Thoracic aorta (tissue), 2 donors: ENCODE measurements at regions not wholly inside any gene's neighbourhood (a gene's known extent, or its start where the extent isn't known, plus 50 kb on each side); places are given as distances from the start of the nearest gene placed in this dataset.

Experiments used
- ATAC-seq: fragments of 150-250 bp; one replicate; pipeline ENCODE4 v1.8.0; 2017; ENCODE audit warnings: low read depth; ENCODE audit not compliant: insufficient number of reproducible peaks, low FRiP score
- DNase-seq: peaks from one replicate; pipeline ENCODE4 v3.0.0-alpha.2; 2020; ENCODE audit warnings: low spot score
- H3K27ac ChIP-seq, 2 donors: fragments of 200-600 bp; sonication (generic); 1 replicate in 1 of 2; 2 replicates in 1 of 2; pipeline ENCODE4 v1.5.1; 2016; ENCODE audit warnings: mild to moderate bottlenecking in 2 of 2, moderate library complexity in 2 of 2
- H3K27me3 ChIP-seq: fragments of 200-600 bp; sonication (generic); replicated peaks from 2 replicates; pipeline ENCODE4 v1.6.0; 2016; ENCODE audit warnings: mild to moderate bottlenecking; ENCODE audit not compliant: insufficient read depth
- H3K36me3 ChIP-seq: fragments of 200-600 bp; sonication (generic); one replicate; pipeline ENCODE4 v1.5.1; 2016
- H3K4me1 ChIP-seq, 2 donors: fragments of 200-600 bp; sonication (generic); 1 replicate in 1 of 2; 2 replicates in 1 of 2; pipeline versions ENCODE4 v1.5.1 to v1.6.0; 2016; ENCODE audit warnings: low read depth in 2 of 2, mild to moderate bottlenecking in 1 of 2; ENCODE audit not compliant: control insufficient read depth in 1 of 2
- H3K4me3 ChIP-seq: fragments of 200-600 bp; sonication (generic); 2 replicates; pipeline ENCODE4 v1.5.1; 2016; ENCODE audit warnings: mild to moderate bottlenecking
- H3K9me3 ChIP-seq: fragments of 200-600 bp; sonication (generic); 2 replicates; pipeline ENCODE4 v1.5.1; 2016
- CTCF ChIP-seq: fragments of 200-600 bp; sonication (generic); IDR thresholded peaks from one replicate; pipeline ENCODE4 v1.5.1; 2019; ENCODE audit warnings: antibody characterized with exemption

- H3K4me3 ChIP-seq: no peak overlapping the region
- no peak overlapping the region for H3K27ac ChIP-seq
- H3K9me3 ChIP-seq: no peaks in the 10 kb centered on the region
- DNase-seq (no peak), ATAC-seq (no peak)
- H3K27me3 ChIP-seq: no peaks in the 10 kb centered on the region
- TF ChIP-seq CTCF: no peak
- H3K36me3 ChIP-seq: no peaks in the 10 kb centered on the region
- no peaks in the 10 kb centered on the region for H3K4me1 ChIP-seq
Measured at GRCh38 chr4:132297346-132297745, 851.7 kb upstream of the PCDH10 start.

GRCh38 chr4:132299841-132300240 lies 849.3 kb upstream of the PCDH10 start:
- Histone ChIP-seq H3K4me1 (no peaks in the 10 kb centered on the region), H3K4me3 (no peak overlapping the region), H3K27me3 (no peaks in the 10 kb centered on the region), H3K27ac (no peak overlapping the region), H3K36me3 (no peaks in the 10 kb centered on the region), H3K9me3 (no peaks in the 10 kb centered on the region)
- ATAC-seq: no peak
- DNase-seq: no peak
- no peak for TF ChIP-seq CTCF

- no peak overlapping the region for H3K4me3 ChIP-seq
- TF ChIP-seq CTCF: no peak
- ATAC-seq: no peak
- DNase-seq: no peak
- H3K36me3 ChIP-seq: no peaks in the 10 kb centered on the region
- no peaks in the 10 kb centered on the region for H3K4me1 ChIP-seq
- no peak overlapping the region for H3K27ac ChIP-seq
- no peaks in the 10 kb centered on the region for H3K27me3 ChIP-seq
- no peaks in the 10 kb centered on the region for H3K9me3 ChIP-seq
Measured at GRCh38 chr4:132312521-132312920, 836.6 kb upstream of the PCDH10 start.

- DNase-seq: no peak
- no peak overlapping the region for H3K4me3 ChIP-seq
- no peaks in the 10 kb centered on the region for H3K36me3 ChIP-seq
- no peaks in the 10 kb centered on the region for H3K4me1 ChIP-seq
- TF ChIP-seq CTCF: no peak
- H3K27ac ChIP-seq: no peak overlapping the region
- no peaks in the 10 kb centered on the region for H3K27me3 ChIP-seq
- no peaks in the 10 kb centered on the region for H3K9me3 ChIP-seq
- ATAC-seq: no peak
Measured at GRCh38 chr4:132313852-132314251, 835.2 kb upstream of the PCDH10 start.

GRCh38 chr4:132316738-132317137 lies 832.4 kb upstream of the PCDH10 start:
- DNase-seq (no peak), ATAC-seq (no peak)
- Histone ChIP-seq H3K27ac (no peak overlapping the region), H3K4me1 (no peaks in the 10 kb centered on the region), H3K27me3 (no peaks in the 10 kb centered on the region), H3K4me3 (no peak overlapping the region), H3K36me3 (no peaks in the 10 kb centered on the region), H3K9me3 (no peaks in the 10 kb centered on the region)
- TF ChIP-seq CTCF: no peak
